AG08396 (cell line): ENCODE measurements at regions not wholly inside any gene's neighbourhood (a gene's known extent, or its start where the extent isn't known, plus 50 kb on each side); places are given as distances from the start of the nearest gene placed in this dataset.

Experiments used
- DNase-seq: peaks from one replicate; pipeline ENCODE4 v3.0.0; 2012; ENCODE audit warnings: low spot score, mixed read lengths

DNA sequence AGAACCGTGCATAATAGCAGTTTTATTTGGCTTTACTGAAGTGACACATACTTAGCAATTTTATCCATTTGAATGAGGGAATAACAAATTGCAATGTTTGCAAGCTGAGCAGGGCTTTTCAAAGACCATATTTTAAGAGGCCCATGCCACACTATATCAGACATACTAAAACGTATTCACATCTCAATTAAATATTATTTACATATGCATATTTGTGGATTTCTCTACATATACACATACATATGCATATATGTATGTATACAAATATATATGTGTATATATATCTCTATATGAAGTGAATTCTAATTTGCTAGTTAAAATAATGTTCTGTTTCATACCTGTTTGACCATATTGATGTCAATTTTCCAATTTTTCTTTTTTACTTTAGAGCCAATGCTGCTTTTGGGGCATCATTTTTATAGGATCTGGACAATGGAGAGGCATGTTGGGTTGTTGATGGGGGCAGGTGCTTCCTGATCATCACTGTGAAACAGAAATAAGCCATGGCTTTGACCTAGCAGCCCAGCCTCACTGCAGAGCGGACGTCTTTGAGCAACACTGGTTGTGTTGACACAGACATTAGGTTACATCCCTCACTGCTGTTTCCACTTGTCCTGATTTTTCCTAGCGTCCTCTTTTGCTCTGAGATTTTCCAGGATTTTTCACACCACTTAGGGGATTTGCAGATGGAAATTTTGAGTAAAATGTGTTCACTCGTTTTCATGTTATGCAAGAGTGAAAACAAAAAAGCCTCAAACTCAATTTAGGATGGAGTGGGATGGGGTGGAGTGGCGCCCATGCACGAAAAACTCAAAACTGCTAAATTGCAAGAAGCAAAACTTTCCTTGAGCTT is 56.9 kb downstream of the RDH14 start:
- no peak for DNase-seq

DNA sequence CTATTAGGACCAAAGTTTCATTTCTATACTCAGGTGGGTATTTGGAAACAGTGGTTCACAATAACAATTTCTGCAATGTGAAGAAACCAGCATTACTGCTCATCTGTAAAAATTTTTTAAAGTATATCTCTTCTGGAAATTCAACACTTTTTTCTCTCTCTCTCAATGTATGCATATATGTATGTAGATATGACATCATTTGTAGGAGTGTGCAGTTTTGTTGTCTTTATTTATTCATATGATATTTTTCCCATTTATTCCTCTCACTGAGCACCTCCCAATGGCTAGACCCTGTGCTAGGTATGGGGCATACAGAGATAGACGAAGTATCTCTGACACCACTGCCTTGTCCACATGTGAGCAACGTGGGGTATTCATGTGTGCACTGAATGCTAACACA is 58.3 kb downstream of the RDH14 start:
- no peak for DNase-seq

DNA sequence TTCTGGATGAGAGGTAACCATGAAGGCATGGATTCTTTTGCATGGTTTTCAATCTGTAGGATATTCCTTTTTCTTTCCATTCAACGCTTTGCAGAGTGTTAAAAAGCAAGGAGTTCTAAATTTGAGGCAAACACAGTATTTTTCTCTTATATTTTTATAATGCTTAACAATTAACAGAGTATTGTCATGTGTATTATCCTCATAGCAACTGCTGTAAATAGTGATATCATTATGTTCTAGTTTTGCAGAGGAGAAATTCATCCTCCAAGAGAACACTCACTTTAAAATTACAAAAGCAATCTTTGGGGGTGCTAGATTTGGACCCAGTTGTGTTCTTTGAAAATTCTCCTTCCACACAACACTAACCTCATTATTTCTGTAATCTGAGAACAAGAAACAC is 58.7 kb downstream of the RDH14 start:
- no peak for DNase-seq

DNA sequence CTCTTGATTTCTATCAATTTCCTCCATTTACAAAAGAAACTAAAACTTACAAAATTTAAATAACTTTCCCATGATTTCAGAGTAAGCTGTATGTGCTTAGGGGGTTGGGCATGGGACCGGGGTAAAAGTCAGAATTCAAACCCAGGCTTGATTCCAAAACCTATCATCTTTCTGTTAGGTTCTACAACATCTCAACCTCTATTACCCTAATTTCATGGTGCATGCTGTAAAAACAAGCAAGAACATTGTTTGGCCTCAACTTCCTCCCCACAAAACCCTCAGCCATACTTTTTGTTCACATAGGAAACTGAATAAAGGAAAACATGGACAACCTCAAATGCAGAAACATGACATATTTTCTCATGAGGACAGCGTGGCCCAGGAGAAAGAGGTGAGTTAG is 59.3 kb downstream of the RDH14 start:
- no peak for DNase-seq

DNA sequence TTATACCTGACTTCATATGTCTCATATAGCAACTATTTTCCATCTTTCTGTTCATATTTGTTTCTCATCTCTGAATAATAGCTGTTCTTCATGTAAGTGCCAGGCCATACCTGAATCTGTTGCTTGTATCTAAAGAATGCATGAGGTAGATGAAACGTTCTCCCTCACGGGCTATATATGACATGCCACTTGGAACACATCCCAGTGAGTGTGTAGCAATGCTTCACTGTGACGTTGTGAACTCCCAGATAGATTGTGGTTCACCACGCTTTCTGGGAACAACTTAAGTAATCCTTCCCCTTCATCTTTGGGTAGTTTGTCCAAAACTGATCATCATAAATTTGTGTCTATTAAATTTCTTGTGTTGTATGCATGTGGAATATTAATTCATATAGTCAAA is 60.1 kb downstream of the RDH14 start:
- DNase-seq = no peak

DNA sequence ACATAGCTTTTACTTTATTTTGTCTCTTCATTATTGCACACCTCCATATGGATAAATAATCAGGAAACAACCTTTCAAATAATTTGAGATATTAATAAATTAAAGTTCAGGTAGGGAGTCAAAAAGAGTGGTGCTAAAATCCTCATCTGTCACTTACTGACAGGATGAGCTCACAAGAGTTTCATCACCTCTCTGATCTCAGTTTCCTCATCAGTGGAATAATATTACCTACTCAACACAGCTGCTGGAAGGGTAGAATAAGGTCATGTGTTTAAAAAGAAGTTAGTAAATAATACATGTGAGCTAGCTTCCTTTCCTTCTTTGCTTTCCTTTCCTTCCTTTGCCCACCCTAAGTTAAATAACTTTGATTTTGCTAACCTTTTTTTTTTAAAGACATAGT is 61.9 kb downstream of the RDH14 start:
- no peak for DNase-seq

DNA sequence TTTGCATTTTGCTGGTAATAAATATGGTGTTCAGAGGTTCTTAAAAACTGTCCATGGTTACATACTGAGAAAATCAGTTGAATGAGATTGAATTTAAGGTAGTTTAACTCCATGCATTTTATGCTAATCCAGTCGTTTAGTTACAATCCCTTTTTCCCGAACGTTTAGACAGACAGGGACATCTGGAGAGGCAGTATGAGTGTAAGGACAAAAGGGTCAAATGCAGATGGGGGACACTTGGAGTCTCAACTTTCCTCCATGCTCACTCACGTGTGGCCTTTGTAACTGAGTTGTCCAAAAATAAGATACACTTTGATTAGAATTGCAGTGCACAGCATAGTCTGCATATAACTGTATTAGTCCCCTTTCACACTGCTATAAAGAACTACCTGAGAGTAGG is 63.9 kb downstream of the RDH14 start:
- no peak for DNase-seq

DNA sequence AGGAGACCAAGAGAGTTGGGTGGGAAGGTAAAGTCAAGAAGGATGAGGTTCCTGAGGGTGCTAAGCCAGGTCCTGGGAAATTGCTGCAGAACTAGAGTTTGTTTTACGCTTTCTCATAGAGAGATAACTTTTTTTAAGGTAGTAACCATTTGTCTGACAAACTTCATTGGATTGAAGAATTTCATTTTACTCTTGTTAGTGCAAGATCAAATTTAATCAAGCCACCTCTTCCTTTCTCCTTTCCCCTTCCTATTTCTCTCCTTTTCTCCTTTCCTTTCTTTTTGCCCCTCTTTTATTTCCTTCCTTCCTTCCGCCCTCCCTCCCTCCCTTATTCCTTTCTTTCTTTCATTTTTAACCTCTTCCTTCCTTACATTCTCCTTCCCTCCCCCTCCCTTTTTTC is 65.4 kb downstream of the RDH14 start:
- DNase-seq = no peak

DNA sequence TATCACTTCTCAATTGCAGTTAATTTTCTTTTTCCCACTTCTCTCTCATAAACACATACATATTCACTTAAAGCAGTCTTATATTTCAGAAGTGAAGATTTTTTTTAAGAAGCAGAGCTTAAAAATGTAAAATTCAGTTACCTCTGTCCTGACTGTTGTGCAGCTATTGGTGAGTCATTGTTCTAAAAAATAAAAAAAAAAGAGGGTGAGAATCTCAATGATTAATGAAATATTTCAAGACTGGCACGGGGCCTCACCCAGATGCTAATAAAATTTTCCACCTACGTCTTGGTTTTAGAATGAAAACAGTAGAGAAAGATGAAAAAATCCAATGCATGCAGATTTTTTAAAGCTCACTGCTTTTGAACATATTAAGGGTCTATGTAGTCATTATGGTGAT is 67.7 kb downstream of the RDH14 start:
- no peak for DNase-seq

DNA sequence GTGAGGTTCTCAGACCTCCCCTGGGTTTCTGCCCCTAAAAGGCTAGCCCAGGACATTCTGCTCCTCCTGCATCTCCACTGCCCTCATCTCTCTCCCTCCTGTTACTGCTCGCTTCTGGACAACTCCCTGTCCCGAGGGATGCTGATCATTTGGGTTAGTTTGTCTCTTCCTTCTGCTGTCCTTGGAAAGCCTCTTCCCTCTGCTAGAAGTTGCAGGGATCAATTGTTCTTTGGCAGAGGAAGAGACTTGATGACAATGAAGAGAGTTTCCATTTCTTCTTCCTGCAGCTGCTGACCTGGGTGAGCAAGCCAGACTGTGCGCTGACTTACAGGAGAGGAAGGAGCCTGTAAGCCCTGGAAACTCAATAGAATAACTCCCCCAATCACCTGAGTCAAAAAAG is 68.9 kb downstream of the RDH14 start:
- no peak for DNase-seq

DNA sequence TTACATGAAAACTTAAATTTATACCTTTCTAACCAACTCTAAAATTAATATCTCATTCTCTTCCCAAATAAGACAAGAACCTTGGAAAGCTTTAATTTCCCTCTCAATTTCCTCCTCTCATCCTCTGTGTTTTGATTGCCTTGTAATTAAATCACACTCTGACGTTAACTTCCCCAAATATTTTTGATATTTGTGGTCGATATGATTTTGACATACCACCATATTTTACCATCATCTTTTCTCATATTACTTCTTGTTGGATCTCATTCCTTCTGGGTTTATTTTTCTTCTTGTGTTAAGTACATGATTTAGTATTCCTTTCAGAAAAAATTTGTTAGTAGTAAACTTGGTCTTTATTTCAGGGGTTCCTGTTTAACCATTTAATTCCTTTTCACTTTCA is 69.6 kb downstream of the RDH14 start:
- no peak for DNase-seq

DNA sequence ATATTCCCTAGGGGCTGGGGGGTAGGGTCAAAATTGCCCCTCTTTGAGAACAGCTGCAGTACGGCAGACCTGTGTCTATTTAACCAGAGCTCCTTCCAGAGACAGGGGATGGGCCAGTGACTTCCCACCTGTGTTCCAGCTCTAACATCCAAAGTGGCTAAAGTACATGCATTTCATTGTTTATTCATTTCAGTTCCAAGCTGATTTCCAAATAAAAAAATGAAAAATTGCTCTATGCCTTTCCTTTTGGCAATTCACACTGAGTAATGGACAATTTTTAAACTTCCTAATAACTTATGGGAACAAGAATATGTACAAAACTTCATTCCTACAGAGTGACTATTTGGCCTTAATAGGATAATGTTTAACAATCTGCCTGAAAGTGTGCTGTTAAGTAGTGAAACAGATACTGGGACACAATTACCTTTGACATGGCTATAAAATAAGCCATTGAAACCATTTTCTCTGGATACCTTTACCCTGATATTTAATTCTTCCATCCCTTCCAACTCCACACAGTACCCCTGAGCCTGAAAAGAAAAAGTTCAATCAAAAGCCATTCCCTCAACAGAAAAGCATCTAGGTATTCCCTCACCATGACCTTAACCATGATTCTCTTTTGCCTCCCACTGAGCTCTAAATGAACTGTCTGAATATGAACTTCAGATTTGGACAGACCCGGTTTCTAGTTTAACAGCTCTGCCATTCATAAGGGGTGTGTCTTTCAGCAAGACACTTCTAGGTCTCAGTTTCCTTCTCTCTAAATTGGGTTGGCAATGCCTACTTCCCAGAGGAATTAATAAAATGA is 73.1 kb downstream of the RDH14 start:
- DNase-seq = no peak

DNA sequence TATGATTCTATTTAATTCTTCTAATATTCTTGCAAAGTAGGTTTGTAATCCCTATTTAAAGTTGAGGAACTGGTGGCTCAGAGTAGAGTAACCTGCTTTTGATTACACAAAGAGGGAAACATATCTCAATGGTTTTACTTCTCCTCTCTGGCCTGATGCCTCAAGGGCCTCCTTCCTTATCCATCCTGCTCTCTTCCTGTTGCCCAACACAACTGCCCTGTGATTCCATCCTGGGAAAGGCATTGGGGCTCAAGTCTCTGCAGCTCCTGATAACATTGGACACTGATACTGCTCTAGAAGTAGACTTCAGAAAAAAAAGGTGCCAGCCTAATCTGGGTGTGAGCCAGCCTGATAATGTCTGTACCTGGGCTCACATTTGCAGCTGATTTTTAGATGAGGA is 75.8 kb downstream of the RDH14 start:
- no peak for DNase-seq

DNA sequence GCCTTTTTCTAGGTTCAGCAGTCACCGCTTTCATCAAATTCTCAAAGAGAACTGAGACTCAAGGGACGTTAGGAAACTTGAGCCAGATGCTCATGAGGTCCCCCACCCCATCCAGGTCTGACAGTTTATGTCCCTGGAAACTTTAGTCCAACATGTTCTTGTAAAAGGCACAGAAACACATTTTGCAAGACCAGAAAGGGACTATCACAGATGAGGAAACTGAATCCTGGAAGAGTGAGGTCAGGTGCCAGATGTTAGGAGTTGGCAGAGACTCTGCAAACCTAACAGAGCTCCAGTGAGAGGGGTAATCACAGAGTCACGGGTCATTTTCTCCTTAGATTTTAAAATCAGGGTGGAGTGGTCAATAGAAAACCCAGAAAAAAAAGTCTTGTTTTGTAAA is 76.6 kb downstream of the RDH14 start:
- DNase-seq = no peak

DNA sequence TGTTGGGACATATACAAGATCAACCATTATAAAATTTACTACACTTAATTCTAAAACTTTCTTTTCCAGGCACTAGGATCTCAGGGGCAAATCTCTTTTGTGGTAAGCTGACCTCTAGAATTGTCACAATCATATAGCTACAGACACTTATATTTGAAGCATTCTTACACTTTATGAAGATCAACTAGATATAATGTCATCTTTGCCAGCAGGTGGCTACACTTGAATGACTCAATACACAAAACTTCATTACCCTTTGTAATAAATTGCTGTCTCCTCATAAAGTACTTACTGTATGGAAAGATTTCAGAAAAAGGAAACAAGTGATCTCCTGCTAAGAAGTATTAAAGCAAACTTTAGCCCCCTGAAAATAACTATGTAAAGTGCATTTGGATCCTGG is 77.8 kb downstream of the RDH14 start:
- DNase-seq = no peak

DNA sequence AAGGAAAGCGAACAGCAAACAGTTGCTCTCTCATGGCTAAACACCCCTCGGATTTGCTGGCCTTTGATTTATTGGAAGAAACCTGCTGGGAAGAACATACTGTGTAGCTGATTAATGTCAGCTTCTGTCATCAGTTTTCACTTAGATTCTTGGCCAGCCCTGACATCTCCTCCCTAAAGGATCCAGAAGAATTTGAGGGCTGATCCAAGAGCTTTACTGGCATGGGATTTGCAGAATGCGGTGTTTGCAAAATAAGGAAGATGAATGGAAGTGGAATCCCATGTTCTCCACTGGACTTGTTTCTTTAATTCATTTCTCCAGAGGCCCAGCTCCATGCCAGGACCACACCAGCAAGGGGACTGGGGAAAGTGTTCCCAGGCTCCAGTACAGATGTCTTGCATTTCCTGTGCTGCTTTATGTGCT is 80.5 kb downstream of the RDH14 start:
- DNase-seq = no peak

DNA sequence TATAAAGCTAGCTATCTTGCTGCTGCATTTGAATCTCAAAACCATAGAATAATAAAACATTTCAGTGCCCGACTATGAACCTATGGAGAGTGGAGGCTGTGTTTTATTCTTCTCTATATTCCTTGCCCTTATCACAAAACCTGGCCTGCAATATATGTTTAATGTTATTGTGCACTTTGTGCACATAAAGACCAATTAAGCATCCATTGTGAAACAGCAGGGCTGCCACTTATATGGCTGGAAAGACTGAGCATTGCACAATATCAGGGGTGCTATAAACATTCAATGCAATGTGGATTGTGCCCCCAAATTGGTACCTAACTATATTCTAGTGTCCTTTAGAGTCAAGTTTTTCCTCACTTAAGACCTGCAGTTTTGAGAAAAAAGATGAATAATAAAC is 83.2 kb downstream of the RDH14 start:
- DNase-seq = no peak

DNA sequence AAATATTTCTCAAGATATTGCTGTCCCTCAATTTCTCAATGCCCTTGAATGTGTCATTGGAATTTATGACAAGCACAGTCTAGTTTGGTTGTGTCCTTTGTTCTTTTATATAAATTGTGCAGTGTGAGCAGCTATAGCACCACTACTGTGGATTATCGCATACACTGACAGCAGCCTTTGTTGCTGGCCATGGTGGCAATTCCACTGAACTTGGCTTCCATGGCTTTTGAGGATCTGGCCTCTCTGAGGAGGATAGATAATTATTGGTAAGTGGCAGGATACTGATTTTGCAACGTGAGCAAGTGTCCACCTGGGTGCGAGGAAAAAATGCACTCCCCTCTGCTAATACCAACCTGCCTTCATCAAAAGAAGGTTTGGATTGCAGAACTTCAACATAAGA is 84.0 kb downstream of the RDH14 start:
- no peak for DNase-seq

DNA sequence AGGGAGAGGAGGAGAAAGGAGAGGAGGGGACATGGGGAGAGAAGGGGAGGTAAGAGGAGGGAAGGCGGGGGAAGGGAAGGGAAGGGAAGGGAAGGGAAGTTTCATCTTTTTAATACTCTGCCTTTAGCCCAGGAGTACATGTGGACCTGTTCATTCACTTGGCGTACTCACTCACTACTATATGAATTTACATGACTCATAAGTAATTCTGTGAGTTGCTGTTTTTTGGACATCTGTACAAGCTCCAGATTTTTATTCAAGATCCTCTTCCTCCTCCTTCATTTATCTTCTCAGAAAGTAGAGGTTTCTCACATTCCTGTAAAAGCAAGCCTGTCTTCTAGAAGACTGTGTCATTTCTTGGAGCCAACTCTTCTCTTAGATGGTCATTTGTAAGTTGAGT is 84.6 kb downstream of the RDH14 start:
- no peak for DNase-seq

DNA sequence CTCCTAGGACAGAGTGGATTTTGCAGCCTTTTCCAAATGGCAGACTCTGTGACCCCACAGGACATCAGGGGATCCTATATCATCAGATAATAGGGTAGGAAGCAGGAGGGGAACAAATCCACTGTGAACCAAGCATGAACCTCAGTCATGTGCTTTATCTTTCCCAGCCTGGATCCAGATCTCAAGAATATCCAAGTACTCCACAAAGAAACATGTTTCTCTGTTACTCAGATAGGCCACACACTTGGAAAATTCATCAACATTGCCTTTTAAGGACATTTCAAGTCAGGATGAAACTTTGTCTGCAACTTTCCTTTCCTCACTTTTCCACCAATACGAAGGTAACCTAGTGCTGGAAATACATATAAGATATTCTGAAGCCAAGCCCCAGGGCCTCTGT is 85.8 kb downstream of the RDH14 start:
- DNase-seq = no peak

DNA sequence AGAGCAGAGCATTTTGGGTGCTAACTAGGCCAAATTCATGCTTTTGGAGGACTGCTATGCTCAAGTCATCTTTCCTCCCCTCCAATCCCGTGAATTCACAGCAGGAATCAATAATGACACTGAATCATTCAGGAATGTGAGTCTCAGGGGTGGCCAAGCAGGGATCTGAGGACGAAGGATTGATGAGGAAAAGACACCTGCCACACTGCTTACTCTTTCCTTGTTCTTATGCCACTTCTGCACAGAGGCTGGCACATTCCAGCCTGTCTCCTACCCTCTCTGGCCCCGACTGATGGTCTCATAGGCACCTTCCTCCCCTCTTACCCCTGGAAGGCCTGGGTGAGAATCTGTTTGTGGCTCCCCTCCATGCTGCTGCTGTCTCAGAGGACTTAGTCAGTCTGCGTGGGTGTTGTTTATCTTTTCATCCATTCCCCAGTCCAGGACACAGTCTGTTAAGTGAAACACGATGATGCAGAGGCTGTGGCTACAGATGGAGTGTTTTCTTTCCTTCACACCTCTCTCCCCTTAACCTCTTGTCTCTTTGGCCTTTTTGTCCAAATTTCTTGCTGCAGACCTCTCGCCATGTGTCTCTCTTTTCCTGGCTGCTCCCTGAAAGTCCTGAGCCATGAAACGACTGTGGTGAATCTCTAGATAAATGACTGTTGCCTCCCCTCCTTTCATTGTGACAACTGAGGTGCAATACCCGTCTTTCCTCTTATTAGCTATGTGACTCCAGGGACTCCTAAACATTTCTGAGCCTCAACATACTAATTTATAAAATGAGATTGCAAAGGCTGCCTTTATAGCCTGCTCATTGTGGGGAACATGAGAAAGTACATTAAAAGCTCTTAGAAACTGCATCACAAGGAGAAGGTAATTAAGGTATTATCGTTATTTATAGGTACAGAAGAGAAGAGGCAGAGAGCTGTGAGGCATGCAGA is 86.9 kb downstream of the RDH14 start:
- peak; percentile 69 for DNase-seq

DNA sequence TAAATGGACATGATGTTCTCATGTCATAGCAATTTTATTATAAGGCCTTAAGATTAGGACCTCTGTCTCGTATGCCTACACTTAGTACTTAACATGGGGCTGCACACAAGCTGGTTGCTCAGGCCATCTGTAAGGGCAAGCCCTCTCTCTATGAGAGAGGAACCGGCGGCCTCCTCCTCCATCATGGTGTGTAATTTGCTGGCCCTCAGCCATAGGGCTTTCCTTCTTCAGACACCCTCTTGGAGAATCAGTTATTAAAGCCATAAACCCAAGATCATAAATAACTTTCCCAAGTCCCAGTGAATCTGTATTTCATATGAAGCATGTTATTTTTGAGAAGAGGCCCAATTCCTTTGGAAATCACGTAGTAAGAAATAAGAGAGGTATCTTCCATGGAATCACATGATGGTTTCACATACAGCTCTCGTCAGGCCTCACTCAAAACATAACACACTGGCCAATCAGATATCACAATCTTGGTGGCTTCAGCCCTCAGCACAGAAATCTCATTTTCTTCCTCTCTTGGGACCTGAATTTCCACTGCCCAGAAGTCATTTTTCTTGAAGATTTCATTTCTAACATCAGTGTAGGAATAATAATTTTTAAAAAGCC is 92.6 kb downstream of the RDH14 start:
- DNase-seq = no peak
